AG04450 (cell line): ENCODE measurements at regions not wholly inside any gene's neighbourhood (a gene's known extent, or its start where the extent isn't known, plus 50 kb on each side); places are given as distances from the start of the nearest gene placed in this dataset.

Experiments
- CTCF ChIA-PET: fragments of 300-600, 350-600 bp; formaldehyde crosslinking; extraction: SDS; loops from one replicate; lab custom pipeline; 2022; ENCODE audit warnings: antibody characterized with exemption, inconsistent platforms; lab: Charles Lee
- POLR2A ChIA-PET: fragments of 350-600 bp; formaldehyde crosslinking; extraction: SDS; loops from one replicate; lab custom pipeline; 2021; ENCODE audit warnings: antibody characterized with exemption, inconsistent platforms; lab: Yijun Ruan, JAX
- DNase-seq: peaks from one replicate; pipeline ENCODE4 v3.0.0-alpha.2; 2011; ENCODE audit warnings: low read depth, low spot score
- H3K27ac ChIP-seq: one replicate; pipeline ENCODE4 v1.5.1; 2012; ENCODE audit warnings: low read depth, low read length, control low read depth
- H3K27me3 ChIP-seq: one replicate; pipeline ENCODE4 v1.6.0; 2012; ENCODE audit warnings: low read length; ENCODE audit not compliant: control insufficient read depth, insufficient read depth
- H3K4me3 ChIP-seq: 2 replicates; pipeline ENCODE4 v1.5.1; 2011; ENCODE audit warnings: mild to moderate bottlenecking, low read depth, low read length, control low read depth
- H3K9me3 ChIP-seq: 2 replicates; pipeline ENCODE4 v1.5.1; 2012; ENCODE audit warnings: low read length; ENCODE audit not compliant: control insufficient read depth, insufficient read depth
- CTCF ChIP-seq: IDR thresholded peaks from 2 replicates; pipeline ENCODE4 v1.5.1; 2011; ENCODE audit warnings: low read depth, low read length, control low read depth, inconsistent platforms

- no peak overlapping the region for H3K4me3 ChIP-seq
- POLR2A ChIA-PET: no interaction called here
- TF ChIP-seq CTCF: no peak
- CTCF ChIA-PET: no interaction called here
- no peak for DNase-seq
- no peaks in the 10 kb centered on the region for H3K27me3 ChIP-seq
- H3K27ac ChIP-seq: no peak overlapping the region
- H3K9me3 ChIP-seq: no peaks in the 10 kb centered on the region; the same call in none of the 2 replicates
Observed at GRCh38 chr15:45948181-45948621, 313.4 kb downstream of the SQOR start.

GRCh38 chr15:45958924-45959323 lies 324.1 kb downstream of the SQOR start:
- ChIA-PET POLR2A (no interaction called here), CTCF (no interaction called here)
- H3K27me3 ChIP-seq: no peaks in the 10 kb centered on the region
- no peak for DNase-seq
- H3K9me3 ChIP-seq: 0 out of 2 replicates have a peak, but pooled peaks cover 10% of the 10 kb centered on the region
- no peak overlapping the region for H3K4me3 ChIP-seq
- no peak overlapping the region for H3K27ac ChIP-seq
- no peak for TF ChIP-seq CTCF

- no peak for TF ChIP-seq CTCF
- DNase-seq: no peak
- Histone ChIP-seq H3K9me3 (peaks cover 8% of the 10 kb centered on the region; the same call in 1 of the 2 replicates), H3K4me3 (no peak overlapping the region), H3K27ac (no peak overlapping the region), H3K27me3 (no peaks in the 10 kb centered on the region)
- POLR2A ChIA-PET: no interaction called here
- CTCF ChIA-PET: no interaction called here
Observed at GRCh38 chr15:45962733-45963132, 327.9 kb downstream of the SQOR start.

- no peaks in the 10 kb centered on the region for H3K27me3 ChIP-seq
- ChIA-PET CTCF (no interaction called here), POLR2A (no interaction called here)
- no peak for TF ChIP-seq CTCF
- H3K27ac ChIP-seq: no peak overlapping the region
- peaks cover 5% of the 10 kb centered on the region; the same call in 1 of the 2 replicates for H3K9me3 ChIP-seq
- H3K4me3 ChIP-seq: no peak overlapping the region
- DNase-seq: no peak
Observed at GRCh38 chr15:45970542-45970941, 335.7 kb downstream of the SQOR start.

- DNase-seq: no peak
- Histone ChIP-seq H3K27ac (no peak overlapping the region), H3K4me3 (no peak overlapping the region), H3K9me3 (no peaks in the 10 kb centered on the region), H3K27me3 (no peaks in the 10 kb centered on the region)
- ChIA-PET CTCF (no interaction called here), POLR2A (no interaction called here)
- TF ChIP-seq CTCF: no peak
Observed at GRCh38 chr15:45980366-45980765, 345.5 kb downstream of the SQOR start.
